Dedifferentiated amniotic fluid mesenchymal stem cell (primary cell): ENCODE measurements at regions not wholly inside any gene's neighbourhood (a gene's known extent, or its start where the extent isn't known, plus 50 kb on each side); places are given as distances from the start of the nearest gene placed in this dataset.

Source experiments
- DNase-seq: peaks from one replicate; pipeline ENCODE4 v3.0.0-alpha.2; 2016; ENCODE audit errors: extremely low spot score

GRCh38 chr9:99588747-99589146 lies 232.9 kb upstream of the NR4A3 start:
- DNase-seq: no peak

- DNase-seq: no peak
Measured at GRCh38 chr9:99590410-99590809, 231.3 kb upstream of the NR4A3 start.

- no peak for DNase-seq
Measured at GRCh38 chr9:99590840-99591239, 230.8 kb upstream of the NR4A3 start.

GRCh38 chr9:99591770-99592169 lies 229.9 kb upstream of the NR4A3 start:
- DNase-seq: no peak

GRCh38 chr9:99592834-99593574 lies 228.7 kb upstream of the NR4A3 start:
- DNase-seq: no peak

- no peak for DNase-seq
Measured at GRCh38 chr9:99593610-99594009, 228.1 kb upstream of the NR4A3 start.

GRCh38 chr9:99594056-99594780 lies 227.5 kb upstream of the NR4A3 start:
- no peak for DNase-seq

- DNase-seq: no peak
Measured at GRCh38 chr9:99595796-99596195, 225.9 kb upstream of the NR4A3 start.

- no peak for DNase-seq
Measured at GRCh38 chr9:99601571-99602111, 220.0 kb upstream of the NR4A3 start.

GRCh38 chr9:99602854-99603253 lies 218.8 kb upstream of the NR4A3 start:
- no peak for DNase-seq

GRCh38 chr9:99605016-99605743 lies 216.5 kb upstream of the NR4A3 start:
- no peak for DNase-seq

GRCh38 chr9:99606296-99606695 lies 215.4 kb upstream of the NR4A3 start:
- DNase-seq: no peak

GRCh38 chr9:99606957-99607356 lies 214.7 kb upstream of the NR4A3 start:
- no peak for DNase-seq

GRCh38 chr9:99607842-99608448 lies 213.7 kb upstream of the NR4A3 start:
- no peak for DNase-seq

- DNase-seq: no peak
Measured at GRCh38 chr9:99614341-99614740, 207.3 kb upstream of the NR4A3 start.

GRCh38 chr9:99621040-99621439 lies 200.6 kb upstream of the NR4A3 start:
- DNase-seq: no peak

GRCh38 chr9:99622679-99623078 lies 199.0 kb upstream of the NR4A3 start:
- DNase-seq: no peak

- no peak for DNase-seq
Measured at GRCh38 chr9:99623780-99624364, 197.8 kb upstream of the NR4A3 start.

- DNase-seq: no peak
Measured at GRCh38 chr9:99624499-99625233, 197.0 kb upstream of the NR4A3 start.

GRCh38 chr9:99626426-99626825 lies 195.3 kb upstream of the NR4A3 start:
- no peak for DNase-seq

- DNase-seq: no peak
Measured at GRCh38 chr9:99628285-99628684, 193.4 kb upstream of the NR4A3 start.
